ENCODE measurements at regions not wholly inside any gene's neighbourhood (a gene's known extent, or its start where the extent isn't known, plus 50 kb on each side); places are given as distances from the start of the nearest gene placed in this dataset.

- H3K9me3 ChIP-seq = peaks cover 0 to 3% (median 1%) of the 10 kb centered on the region in 4 donors
- no peaks in the 10 kb centered on the region for H3K4me1 ChIP-seq
- intact Hi-C loops (cut with DNase I) = no loop called here
- WGBS = 82% methylated on average over 4 of the region's 4 CpGs
- no peak for TF ChIP-seq CTCF (IDR thresholded peaks at IDR 0.05)
- TF ChIP-seq EP300 (IDR thresholded peaks at IDR 0.05) = no peak
- TF ChIP-seq POLR2A (IDR thresholded peaks at IDR 0.05; ENCODE audit: low read depth) = no peak
- TF ChIP-seq POLR2AphosphoS5 (IDR thresholded peaks at IDR 0.05) = no peak
- H3K4me3 ChIP-seq = no peak overlapping the region
- no peak overlapping the region for H3K27ac ChIP-seq (replicated peaks in 1 of 4)
- no peaks in the 10 kb centered on the region for H3K36me3 ChIP-seq
- DNase-seq (ENCODE audit: extremely low spot score) = peak; percentile 62
- no peaks in the 10 kb centered on the region for H3K27me3 ChIP-seq
Observed at GRCh38 chr16:25433388-25433787, 175.7 kb upstream of the ZKSCAN2 start.

GRCh38 chr16:25431472-25431871 is 173.8 kb upstream of the ZKSCAN2 start:
- intact Hi-C loops (cut with DNase I) = no loop called here
- peaks cover 0 to 9% (median 3%) of the 10 kb centered on the region in 4 donors for H3K9me3 ChIP-seq
- H3K4me1 ChIP-seq = no peaks in the 10 kb centered on the region
- H3K4me3 ChIP-seq = no peak overlapping the region
- TF ChIP-seq POLR2A (IDR thresholded peaks at IDR 0.05; ENCODE audit: low read depth) = no peak
- no peak for TF ChIP-seq EP300 (IDR thresholded peaks at IDR 0.05)
- TF ChIP-seq POLR2AphosphoS5 (IDR thresholded peaks at IDR 0.05) = no peak
- no peak for TF ChIP-seq CTCF (IDR thresholded peaks at IDR 0.05)
- H3K36me3 ChIP-seq = no peaks in the 10 kb centered on the region
- 66% methylated on average over 7 of the region's 7 CpGs for WGBS
- no peaks in the 10 kb centered on the region for H3K27me3 ChIP-seq
- DNase-seq (ENCODE audit: extremely low spot score) = no peak
- H3K27ac ChIP-seq (replicated peaks in 1 of 4) = no peak overlapping the region

- TF ChIP-seq CTCF (IDR thresholded peaks at IDR 0.05) = no peak
- no peak for TF ChIP-seq POLR2A (IDR thresholded peaks at IDR 0.05; ENCODE audit: low read depth)
- no peak for TF ChIP-seq EP300 (IDR thresholded peaks at IDR 0.05)
- no peak for TF ChIP-seq POLR2AphosphoS5 (IDR thresholded peaks at IDR 0.05)
- Histone ChIP-seq H3K4me3 (no peak overlapping the region), H3K4me1 (no peaks in the 10 kb centered on the region), H3K27me3 (no peaks in the 10 kb centered on the region), H3K9me3 (peaks cover 0 to 9% (median 3%) of the 10 kb centered on the region in 4 donors), H3K27ac (replicated peaks in 1 of 4) (no peak overlapping the region), H3K36me3 (no peaks in the 10 kb centered on the region)
- WGBS = 100% methylated on average over 1 of the region's 1 CpG
- peak; percentile 29 for DNase-seq (ENCODE audit: extremely low spot score)
- intact Hi-C loops (cut with DNase I) = no loop called here
Observed at GRCh38 chr16:25426829-25427228, 169.2 kb upstream of the ZKSCAN2 start.

DNA sequence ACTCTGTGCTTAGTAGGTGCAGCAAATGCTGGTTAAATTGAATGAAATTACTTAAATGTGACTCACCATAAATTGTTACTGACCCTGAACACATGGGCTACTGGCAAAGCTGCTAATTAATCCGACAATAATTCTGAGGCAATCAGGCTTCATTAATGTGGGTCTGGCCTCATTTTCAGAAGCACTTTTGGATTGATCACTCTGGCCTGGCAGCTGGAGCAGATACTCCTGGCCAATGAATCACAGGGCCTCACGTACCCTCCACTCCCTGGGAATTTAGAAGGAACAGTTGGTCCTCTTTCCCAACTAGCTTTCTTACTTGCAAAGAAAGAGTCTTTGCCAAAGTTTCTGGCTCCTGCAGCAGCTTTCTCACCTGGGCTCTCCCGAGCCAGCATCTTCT is 162.0 kb upstream of the ZKSCAN2 start:
- Histone ChIP-seq H3K27me3 (no peaks in the 10 kb centered on the region), H3K36me3 (no peaks in the 10 kb centered on the region), H3K9me3 (no peaks in the 10 kb centered on the region), H3K27ac (replicated peaks in 1 of 4) (no peak overlapping the region), H3K4me3 (no peak overlapping the region), H3K4me1 (no peaks in the 10 kb centered on the region)
- WGBS = 80% methylated on average over 3 of the region's 3 CpGs
- TF ChIP-seq CTCF (IDR thresholded peaks at IDR 0.05) (no peak), POLR2AphosphoS5 (IDR thresholded peaks at IDR 0.05) (no peak), EP300 (IDR thresholded peaks at IDR 0.05) (no peak), POLR2A (IDR thresholded peaks at IDR 0.05; ENCODE audit: low read depth) (no peak)
- intact Hi-C loops (cut with DNase I) = no loop called here
- no peak for DNase-seq (ENCODE audit: extremely low spot score)

DNA sequence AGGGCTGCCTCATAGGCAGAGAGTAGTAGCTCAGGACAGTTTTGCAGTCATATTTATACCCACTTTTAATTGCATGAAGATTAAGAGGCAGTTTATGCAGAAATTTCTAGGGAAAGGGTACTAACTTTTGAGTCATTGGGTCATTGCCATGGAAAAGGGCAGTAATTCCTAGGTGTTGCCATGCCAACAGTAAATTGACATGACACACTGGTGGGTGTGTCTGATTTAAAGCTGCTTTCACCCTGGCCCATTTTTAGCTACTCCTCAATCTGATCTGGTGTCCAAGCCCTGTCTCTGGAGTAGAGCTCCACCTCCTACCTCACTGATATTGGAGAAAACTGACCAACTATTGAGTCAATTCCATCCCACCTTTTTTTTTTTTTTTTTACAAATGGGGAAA is 161.5 kb upstream of the ZKSCAN2 start:
- H3K27me3 ChIP-seq = no peaks in the 10 kb centered on the region
- no peak overlapping the region for H3K27ac ChIP-seq (replicated peaks in 1 of 4)
- no peak for TF ChIP-seq POLR2AphosphoS5 (IDR thresholded peaks at IDR 0.05)
- TF ChIP-seq CTCF (IDR thresholded peaks at IDR 0.05) = no peak
- no peak for TF ChIP-seq EP300 (IDR thresholded peaks at IDR 0.05)
- no peak for TF ChIP-seq POLR2A (IDR thresholded peaks at IDR 0.05; ENCODE audit: low read depth)
- H3K9me3 ChIP-seq = no peaks in the 10 kb centered on the region
- H3K36me3 ChIP-seq = no peaks in the 10 kb centered on the region
- intact Hi-C loops (cut with DNase I) = no loop called here
- H3K4me3 ChIP-seq = no peak overlapping the region
- H3K4me1 ChIP-seq = no peaks in the 10 kb centered on the region
- DNase-seq (ENCODE audit: extremely low spot score) = no peak
